HEK293T (cell line): ENCODE measurements at regions not wholly inside any gene's neighbourhood (a gene's known extent, or its start where the extent isn't known, plus 50 kb on each side); places are given as distances from the start of the nearest gene placed in this dataset.

ENCODE experiments used
- BHLHE40 ChIP-seq: fragments of 450-650 bp; IDR thresholded peaks from 2 replicates; pipeline ENCODE4 v1.6.1; 2016; ENCODE audit warnings: mild to moderate bottlenecking, moderate library complexity, borderline replicate concordance
- CTBP1 ChIP-seq: fragments of 450-650 bp; IDR thresholded peaks from 2 replicates; pipeline ENCODE4 v1.6.1; 2016; ENCODE audit warnings: borderline replicate concordance
- FOXM1 ChIP-seq: fragments of 450-650 bp; IDR thresholded peaks from 2 replicates; pipeline ENCODE4 v1.6.1; 2017; ENCODE audit warnings: mild to moderate bottlenecking, borderline replicate concordance
- NFRKB ChIP-seq: fragments of 450-650 bp; IDR thresholded peaks from 2 replicates; pipeline ENCODE4 v1.6.1; 2016; ENCODE audit warnings: mild to moderate bottlenecking, moderate library complexity
- SP1 ChIP-seq: fragments of 450-650 bp; IDR thresholded peaks from 2 replicates; pipeline ENCODE4 v1.6.1; 2017
- TARDBP ChIP-seq: fragments of 450-650 bp; IDR thresholded peaks from 2 replicates; pipeline ENCODE4 v1.6.1; 2016

GRCh38 chr4:33966808-33967207 is 2277.5 kb downstream of the ARAP2 start:
- TF ChIP-seq BHLHE40 (no peak), NFRKB (no peak), FOXM1 (no peak), SP1 (no peak), CTBP1 (no peak), TARDBP (no peak)
